ENCODE measurements at regions not wholly inside any gene's neighbourhood (a gene's known extent, or its start where the extent isn't known, plus 50 kb on each side); places are given as distances from the start of the nearest gene placed in this dataset.

GRCh38 chr15:97096303-97096835, 765.9 kb downstream of the NR2F2 start:
- no peak overlapping the region for H3K4me3 ChIP-seq (ENCODE audit: low read depth, low read length)
- WGBS (ENCODE audit: insufficient coverage), result no CpG with 5 or more reads among the region's 2 CpGs
- H3K27me3 ChIP-seq (ENCODE audit: control insufficient read depth, insufficient read depth, low read length), result no peaks in the 10 kb centered on the region
- H3K36me3 ChIP-seq (ENCODE audit: control insufficient read depth, insufficient read depth, low read length), result no peaks in the 10 kb centered on the region
- no peaks in the 10 kb centered on the region for H3K9me3 ChIP-seq (ENCODE audit: control insufficient read depth, insufficient read depth, low read length)
- DNase-seq (ENCODE audit: low read depth in 4 of 6, low spot score in 6 of 6), result no peak
- H3K4me1 ChIP-seq (ENCODE audit: control insufficient read depth, insufficient read depth, low read length), result no peaks in the 10 kb centered on the region
- H3K27ac ChIP-seq (ENCODE audit: low read depth, low read length), result no peak overlapping the region

- H3K27me3 ChIP-seq (ENCODE audit: control insufficient read depth, insufficient read depth, low read length), result no peaks in the 10 kb centered on the region
- no CpG with 5 or more reads among the region's 1 CpG for WGBS (ENCODE audit: insufficient coverage)
- H3K4me3 ChIP-seq (ENCODE audit: low read depth, low read length), result no peak overlapping the region
These were observed 768.5 kb downstream of the NR2F2 start for GRCh38 chr15:97099040-97099439.

GRCh38 chr15:97101572-97101971, 771.1 kb downstream of the NR2F2 start:
- no peak for DNase-seq (ENCODE audit: low read depth in 4 of 6, low spot score in 6 of 6)

More at GRCh38 chr15:97099040-97099439, 768.5 kb downstream of the NR2F2 start:
- no peaks in the 10 kb centered on the region for H3K9me3 ChIP-seq (ENCODE audit: control insufficient read depth, insufficient read depth, low read length)
- no peaks in the 10 kb centered on the region for H3K36me3 ChIP-seq (ENCODE audit: control insufficient read depth, insufficient read depth, low read length)
- DNase-seq (ENCODE audit: low read depth in 4 of 6, low spot score in 6 of 6), result no peak
- H3K4me1 ChIP-seq (ENCODE audit: control insufficient read depth, insufficient read depth, low read length), result no peaks in the 10 kb centered on the region
- H3K27ac ChIP-seq (ENCODE audit: low read depth, low read length), result no peak overlapping the region

GRCh38 chr15:97114900-97115760, 784.6 kb downstream of the NR2F2 start:
- Histone ChIP-seq H3K4me1 (ENCODE audit: control insufficient read depth, insufficient read depth, low read length) (no peaks in the 10 kb centered on the region), H3K36me3 (ENCODE audit: control insufficient read depth, insufficient read depth, low read length) (no peaks in the 10 kb centered on the region), H3K27ac (ENCODE audit: low read depth, low read length) (no peak overlapping the region), H3K27me3 (ENCODE audit: control insufficient read depth, insufficient read depth, low read length) (no peaks in the 10 kb centered on the region), H3K4me3 (ENCODE audit: low read depth, low read length) (no peak overlapping the region), H3K9me3 (ENCODE audit: control insufficient read depth, insufficient read depth, low read length) (no peaks in the 10 kb centered on the region)
- no peak for DNase-seq (ENCODE audit: low read depth in 4 of 6, low spot score in 6 of 6)
- WGBS (ENCODE audit: insufficient coverage), result 91% methylated on average over 4 of the region's 9 CpGs

More at GRCh38 chr15:97101572-97101971, 771.1 kb downstream of the NR2F2 start:
- no peaks in the 10 kb centered on the region for H3K27me3 ChIP-seq (ENCODE audit: control insufficient read depth, insufficient read depth, low read length)
- no peaks in the 10 kb centered on the region for H3K4me1 ChIP-seq (ENCODE audit: control insufficient read depth, insufficient read depth, low read length)
- H3K4me3 ChIP-seq (ENCODE audit: low read depth, low read length), result no peak overlapping the region
- H3K27ac ChIP-seq (ENCODE audit: low read depth, low read length), result no peak overlapping the region
- H3K9me3 ChIP-seq (ENCODE audit: control insufficient read depth, insufficient read depth, low read length), result no peaks in the 10 kb centered on the region
- no peaks in the 10 kb centered on the region for H3K36me3 ChIP-seq (ENCODE audit: control insufficient read depth, insufficient read depth, low read length)

GRCh38 chr15:97115761-97116070, 785.2 kb downstream of the NR2F2 start:
- Histone ChIP-seq H3K4me1 (ENCODE audit: control insufficient read depth, insufficient read depth, low read length) (no peaks in the 10 kb centered on the region), H3K27ac (ENCODE audit: low read depth, low read length) (no peak overlapping the region), H3K4me3 (ENCODE audit: low read depth, low read length) (no peak overlapping the region), H3K36me3 (ENCODE audit: control insufficient read depth, insufficient read depth, low read length) (no peaks in the 10 kb centered on the region), H3K27me3 (ENCODE audit: control insufficient read depth, insufficient read depth, low read length) (no peaks in the 10 kb centered on the region), H3K9me3 (ENCODE audit: control insufficient read depth, insufficient read depth, low read length) (no peaks in the 10 kb centered on the region)
- 94% methylated on average over 3 of the region's 3 CpGs for WGBS (ENCODE audit: insufficient coverage)
- DNase-seq (ENCODE audit: low read depth in 4 of 6, low spot score in 6 of 6), result no peak

- Histone ChIP-seq H3K36me3 (ENCODE audit: control insufficient read depth, insufficient read depth, low read length) (no peaks in the 10 kb centered on the region), H3K4me1 (ENCODE audit: control insufficient read depth, insufficient read depth, low read length) (no peaks in the 10 kb centered on the region)
- no CpG with 5 or more reads among the region's 4 CpGs for WGBS (ENCODE audit: insufficient coverage)
These were observed 794.3 kb downstream of the NR2F2 start for GRCh38 chr15:97124790-97125189.

GRCh38 chr15:97126553-97127233, 796.2 kb downstream of the NR2F2 start:
- no peak for DNase-seq (ENCODE audit: low read depth in 4 of 6, low spot score in 6 of 6)
- 51% methylated on average over 3 of the region's 4 CpGs for WGBS (ENCODE audit: insufficient coverage)
- H3K4me1 ChIP-seq (ENCODE audit: control insufficient read depth, insufficient read depth, low read length), result no peaks in the 10 kb centered on the region
- no peak overlapping the region for H3K4me3 ChIP-seq (ENCODE audit: low read depth, low read length)
- no peaks in the 10 kb centered on the region for H3K27me3 ChIP-seq (ENCODE audit: control insufficient read depth, insufficient read depth, low read length)
- H3K36me3 ChIP-seq (ENCODE audit: control insufficient read depth, insufficient read depth, low read length), result no peaks in the 10 kb centered on the region
- no peak overlapping the region for H3K27ac ChIP-seq (ENCODE audit: low read depth, low read length)
- H3K9me3 ChIP-seq (ENCODE audit: control insufficient read depth, insufficient read depth, low read length), result peaks cover 2% of the 10 kb centered on the region

More at GRCh38 chr15:97124790-97125189, 794.3 kb downstream of the NR2F2 start:
- no peak for DNase-seq (ENCODE audit: low read depth in 4 of 6, low spot score in 6 of 6)
- Histone ChIP-seq H3K27ac (ENCODE audit: low read depth, low read length) (no peak overlapping the region), H3K27me3 (ENCODE audit: control insufficient read depth, insufficient read depth, low read length) (no peaks in the 10 kb centered on the region), H3K9me3 (ENCODE audit: control insufficient read depth, insufficient read depth, low read length) (peaks cover 2% of the 10 kb centered on the region), H3K4me3 (ENCODE audit: low read depth, low read length) (no peak overlapping the region)

- WGBS (ENCODE audit: insufficient coverage), result 38% methylated on average over 1 of the region's 4 CpGs
- H3K27ac ChIP-seq (ENCODE audit: low read depth, low read length), result no peak overlapping the region
- peaks cover 2% of the 10 kb centered on the region for H3K9me3 ChIP-seq (ENCODE audit: control insufficient read depth, insufficient read depth, low read length)
- H3K36me3 ChIP-seq (ENCODE audit: control insufficient read depth, insufficient read depth, low read length), result no peaks in the 10 kb centered on the region
- no peak overlapping the region for H3K4me3 ChIP-seq (ENCODE audit: low read depth, low read length)
- no peak for DNase-seq (ENCODE audit: low read depth in 4 of 6, low spot score in 6 of 6)
- no peaks in the 10 kb centered on the region for H3K4me1 ChIP-seq (ENCODE audit: control insufficient read depth, insufficient read depth, low read length)
- H3K27me3 ChIP-seq (ENCODE audit: control insufficient read depth, insufficient read depth, low read length), result no peaks in the 10 kb centered on the region
These were observed 799.2 kb downstream of the NR2F2 start for GRCh38 chr15:97129674-97130073.

- H3K9me3 ChIP-seq (ENCODE audit: control insufficient read depth, insufficient read depth, low read length), result no peaks in the 10 kb centered on the region
- no peak overlapping the region for H3K4me3 ChIP-seq (ENCODE audit: low read depth, low read length)
- no peaks in the 10 kb centered on the region for H3K4me1 ChIP-seq (ENCODE audit: control insufficient read depth, insufficient read depth, low read length)
- WGBS (ENCODE audit: insufficient coverage), result 40% methylated on average over 1 of the region's 4 CpGs
- H3K27me3 ChIP-seq (ENCODE audit: control insufficient read depth, insufficient read depth, low read length), result no peaks in the 10 kb centered on the region
- no peak overlapping the region for H3K27ac ChIP-seq (ENCODE audit: low read depth, low read length)
- peak in 1 of 6 donors; percentile 41 for DNase-seq (ENCODE audit: low read depth in 4 of 6, low spot score in 6 of 6)
- H3K36me3 ChIP-seq (ENCODE audit: control insufficient read depth, insufficient read depth, low read length), result no peaks in the 10 kb centered on the region
These were observed 809.7 kb downstream of the NR2F2 start for GRCh38 chr15:97140216-97140615.

Data from spinal cord (tissue), 9 donors.